ENCODE measurements at regions not wholly inside any gene's neighbourhood (a gene's known extent, or its start where the extent isn't known, plus 50 kb on each side); places are given as distances from the start of the nearest gene placed in this dataset.

DNA sequence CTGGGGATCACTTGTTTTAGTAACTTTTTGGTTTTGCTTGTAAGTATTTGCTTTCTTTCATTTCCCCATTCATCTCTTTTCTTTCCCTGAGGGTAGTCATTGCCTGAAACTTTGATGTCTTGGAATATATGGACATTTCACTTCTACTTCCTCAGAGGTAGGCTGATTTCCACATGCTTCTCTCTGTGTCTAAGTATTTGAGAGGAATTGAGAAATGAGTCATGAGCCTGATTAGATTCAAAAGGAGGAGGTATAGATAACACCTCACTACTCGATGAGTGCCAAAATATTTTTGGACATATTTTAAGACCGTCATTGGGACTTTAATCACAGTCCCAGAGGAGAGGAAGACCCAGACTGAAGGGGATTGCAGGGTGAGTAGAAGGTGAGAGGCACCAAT lies 480.1 kb upstream of the SGO1 start:
- TF ChIP-seq EP300 (IDR thresholded peaks at IDR 0.05) (no peak), CTCF (IDR thresholded peaks at IDR 0.05) (no peak), POLR2A (IDR thresholded peaks at IDR 0.05) (no peak)

All from tibial nerve (tissue), 4 donors.